ENCODE measurements at regions not wholly inside any gene's neighbourhood (a gene's known extent, or its start where the extent isn't known, plus 50 kb on each side); places are given as distances from the start of the nearest gene placed in this dataset.

DNA sequence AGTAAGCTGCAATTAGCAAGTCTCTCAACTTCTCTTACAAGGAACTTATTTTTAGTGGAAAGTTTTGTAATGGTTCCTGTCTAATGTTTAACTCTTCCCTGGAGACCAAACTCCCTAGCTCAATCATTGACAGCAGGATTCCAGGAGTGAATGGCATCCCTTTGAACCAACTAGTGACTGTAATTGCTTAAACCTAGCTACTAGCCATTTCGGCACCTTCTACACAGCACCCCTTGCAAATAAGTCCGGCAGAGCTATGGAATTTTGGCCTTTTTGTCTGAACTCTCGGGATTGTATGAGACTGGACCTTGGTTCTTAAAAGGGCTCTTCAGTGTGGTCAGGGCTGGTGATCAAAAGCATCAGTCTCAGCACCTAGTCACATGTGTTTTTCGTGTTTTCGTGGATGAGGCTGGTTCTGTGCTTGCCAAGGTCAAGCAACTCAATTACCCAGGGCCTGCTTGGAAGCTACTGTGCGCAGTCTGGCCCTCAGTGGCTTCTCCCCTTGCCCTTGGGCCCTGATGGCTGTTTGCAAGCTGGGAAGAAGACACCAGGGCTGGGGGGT lies 135.3 kb upstream of the NEDD9 start (continued):
- TF ChIP-seq ZNF296 (CRISPR knock-in tag; conservative IDR thresholded peaks at IDR 0.05): no peak
- TF ChIP-seq ZNF792 (CRISPR knock-in tag; IDR thresholded peaks at IDR 0.05): peak; percentile 96
- TF ChIP-seq, protein P1, sequence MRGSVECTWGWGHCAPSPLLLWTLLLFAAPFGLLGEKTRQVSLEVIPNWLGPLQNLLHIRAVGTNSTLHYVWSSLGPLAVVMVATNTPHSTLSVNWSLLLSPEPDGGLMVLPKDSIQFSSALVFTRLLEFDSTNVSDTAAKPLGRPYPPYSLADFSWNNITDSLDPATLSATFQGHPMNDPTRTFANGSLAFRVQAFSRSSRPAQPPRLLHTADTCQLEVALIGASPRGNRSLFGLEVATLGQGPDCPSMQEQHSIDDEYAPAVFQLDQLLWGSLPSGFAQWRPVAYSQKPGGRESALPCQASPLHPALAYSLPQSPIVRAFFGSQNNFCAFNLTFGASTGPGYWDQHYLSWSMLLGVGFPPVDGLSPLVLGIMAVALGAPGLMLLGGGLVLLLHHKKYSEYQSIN (CRISPR knock-in tag; IDR thresholded peaks at IDR 0.05; ENCODE audit: borderline replicate concordance): no peak
- peak; percentile 68; the same call in 1 of the 2 replicates for TF ChIP-seq BORCS8-MEF2B (CRISPR knock-in tag; IDR thresholded peaks at IDR 0.05)
- TF ChIP-seq ZMYM3 (CRISPR knock-in tag; IDR thresholded peaks at IDR 0.05): peak; percentile 86
- TF ChIP-seq BRD4 (CRISPR knock-in tag; IDR thresholded peaks at IDR 0.05): peak; percentile 95
- TF ChIP-seq, protein P2, sequence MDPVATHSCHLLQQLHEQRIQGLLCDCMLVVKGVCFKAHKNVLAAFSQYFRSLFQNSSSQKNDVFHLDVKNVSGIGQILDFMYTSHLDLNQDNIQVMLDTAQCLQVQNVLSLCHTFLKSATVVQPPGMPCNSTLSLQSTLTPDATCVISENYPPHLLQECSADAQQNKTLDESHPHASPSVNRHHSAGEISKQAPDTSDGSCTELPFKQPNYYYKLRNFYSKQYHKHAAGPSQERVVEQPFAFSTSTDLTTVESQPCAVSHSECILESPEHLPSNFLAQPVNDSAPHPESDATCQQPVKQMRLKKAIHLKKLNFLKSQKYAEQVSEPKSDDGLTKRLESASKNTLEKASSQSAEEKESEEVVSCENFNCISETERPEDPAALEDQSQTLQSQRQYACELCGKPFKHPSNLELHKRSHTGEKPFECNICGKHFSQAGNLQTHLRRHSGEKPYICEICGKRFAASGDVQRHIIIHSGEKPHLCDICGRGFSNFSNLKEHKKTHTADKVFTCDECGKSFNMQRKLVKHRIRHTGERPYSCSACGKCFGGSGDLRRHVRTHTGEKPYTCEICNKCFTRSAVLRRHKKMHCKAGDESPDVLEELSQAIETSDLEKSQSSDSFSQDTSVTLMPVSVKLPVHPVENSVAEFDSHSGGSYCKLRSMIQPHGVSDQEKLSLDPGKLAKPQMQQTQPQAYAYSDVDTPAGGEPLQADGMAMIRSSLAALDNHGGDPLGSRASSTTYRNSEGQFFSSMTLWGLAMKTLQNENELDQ (CRISPR knock-in tag; IDR thresholded peaks at IDR 0.05; ENCODE audit: borderline replicate concordance): peak; percentile 63; the same call in 1 of the 2 replicates
- no peak for TF ChIP-seq JUND (CRISPR knock-in tag; IDR thresholded peaks at IDR 0.05)
- TF ChIP-seq, protein P3, sequence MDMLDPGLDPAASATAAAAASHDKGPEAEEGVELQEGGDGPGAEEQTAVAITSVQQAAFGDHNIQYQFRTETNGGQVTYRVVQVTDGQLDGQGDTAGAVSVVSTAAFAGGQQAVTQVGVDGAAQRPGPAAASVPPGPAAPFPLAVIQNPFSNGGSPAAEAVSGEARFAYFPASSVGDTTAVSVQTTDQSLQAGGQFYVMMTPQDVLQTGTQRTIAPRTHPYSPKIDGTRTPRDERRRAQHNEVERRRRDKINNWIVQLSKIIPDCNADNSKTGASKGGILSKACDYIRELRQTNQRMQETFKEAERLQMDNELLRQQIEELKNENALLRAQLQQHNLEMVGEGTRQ (IDR thresholded peaks at IDR 0.05; ENCODE audit: low read depth, low read length): no peak
- TF ChIP-seq, protein P3 (CRISPR knock-in tag; IDR thresholded peaks at IDR 0.05; ENCODE audit: borderline replicate concordance): peak; percentile 55; the same call in 1 of the 2 replicates
- peak; percentile 75; the same call in 1 of the 2 replicates for TF ChIP-seq ZFP37 (CRISPR knock-in tag; IDR thresholded peaks at IDR 0.05; ENCODE audit: borderline replicate concordance)
- no peak for TF ChIP-seq ZNF703 (CRISPR knock-in tag; IDR thresholded peaks at IDR 0.05; ENCODE audit: borderline replicate concordance)
- peak; percentile 69 for TF ChIP-seq MTA1 (CRISPR knock-in tag; IDR thresholded peaks at IDR 0.05; ENCODE audit: borderline replicate concordance)
- TF ChIP-seq, protein P4, sequence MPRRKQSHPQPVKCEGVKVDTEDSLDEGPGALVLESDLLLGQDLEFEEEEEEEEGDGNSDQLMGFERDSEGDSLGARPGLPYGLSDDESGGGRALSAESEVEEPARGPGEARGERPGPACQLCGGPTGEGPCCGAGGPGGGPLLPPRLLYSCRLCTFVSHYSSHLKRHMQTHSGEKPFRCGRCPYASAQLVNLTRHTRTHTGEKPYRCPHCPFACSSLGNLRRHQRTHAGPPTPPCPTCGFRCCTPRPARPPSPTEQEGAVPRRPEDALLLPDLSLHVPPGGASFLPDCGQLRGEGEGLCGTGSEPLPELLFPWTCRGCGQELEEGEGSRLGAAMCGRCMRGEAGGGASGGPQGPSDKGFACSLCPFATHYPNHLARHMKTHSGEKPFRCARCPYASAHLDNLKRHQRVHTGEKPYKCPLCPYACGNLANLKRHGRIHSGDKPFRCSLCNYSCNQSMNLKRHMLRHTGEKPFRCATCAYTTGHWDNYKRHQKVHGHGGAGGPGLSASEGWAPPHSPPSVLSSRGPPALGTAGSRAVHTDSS (CRISPR knock-in tag; conservative IDR thresholded peaks at IDR 0.05): no peak
- TF ChIP-seq, protein P5, sequence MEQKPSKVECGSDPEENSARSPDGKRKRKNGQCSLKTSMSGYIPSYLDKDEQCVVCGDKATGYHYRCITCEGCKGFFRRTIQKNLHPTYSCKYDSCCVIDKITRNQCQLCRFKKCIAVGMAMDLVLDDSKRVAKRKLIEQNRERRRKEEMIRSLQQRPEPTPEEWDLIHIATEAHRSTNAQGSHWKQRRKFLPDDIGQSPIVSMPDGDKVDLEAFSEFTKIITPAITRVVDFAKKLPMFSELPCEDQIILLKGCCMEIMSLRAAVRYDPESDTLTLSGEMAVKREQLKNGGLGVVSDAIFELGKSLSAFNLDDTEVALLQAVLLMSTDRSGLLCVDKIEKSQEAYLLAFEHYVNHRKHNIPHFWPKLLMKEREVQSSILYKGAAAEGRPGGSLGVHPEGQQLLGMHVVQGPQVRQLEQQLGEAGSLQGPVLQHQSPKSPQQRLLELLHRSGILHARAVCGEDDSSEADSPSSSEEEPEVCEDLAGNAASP (CRISPR knock-in tag; IDR thresholded peaks at IDR 0.05; ENCODE audit: borderline replicate concordance): peak; percentile 78
- TF ChIP-seq GATAD2A (CRISPR knock-in tag; IDR thresholded peaks at IDR 0.05): peak; percentile 99
- peak; percentile 90 for TF ChIP-seq ZNF564 (CRISPR knock-in tag; IDR thresholded peaks at IDR 0.05)
- no peak for TF ChIP-seq NPAS2 (CRISPR knock-in tag; IDR thresholded peaks at IDR 0.05; ENCODE audit: borderline replicate concordance)
- TF ChIP-seq HES4 (CRISPR knock-in tag; IDR thresholded peaks at IDR 0.05; ENCODE audit: borderline replicate concordance): no peak
- TF ChIP-seq ZNF543 (CRISPR knock-in tag; IDR thresholded peaks at IDR 0.05): no peak
- peak; percentile 82 for TF ChIP-seq ZSCAN9 (CRISPR knock-in tag; IDR thresholded peaks at IDR 0.05; ENCODE audit: borderline replicate concordance)
- peak; percentile 85 for TF ChIP-seq ARHGAP35 (CRISPR knock-in tag; IDR thresholded peaks at IDR 0.05; ENCODE audit: borderline replicate concordance)
- no peak for TF ChIP-seq NR1H2 (CRISPR knock-in tag; IDR thresholded peaks at IDR 0.05; ENCODE audit: borderline replicate concordance, low read depth)

All from HepG2 (cell line).